Transverse colon (tissue), 4 donors: ENCODE measurements at regions not wholly inside any gene's neighbourhood (a gene's known extent, or its start where the extent isn't known, plus 50 kb on each side); places are given as distances from the start of the nearest gene placed in this dataset.

Source experiments
- EP300 ChIP-seq: sonication (generic); formaldehyde crosslinking; IDR thresholded peaks from one replicate; pipeline ENCODE4 v1.6.1; 2017; ENCODE audit warnings: antibody characterized with exemption, low read depth
- POLR2A ChIP-seq: fragments of 450-650 bp; IDR thresholded peaks from one replicate; pipeline ENCODE4 v1.6.1; 2016; ENCODE audit warnings: antibody characterized with exemption, mild to moderate bottlenecking, moderate library complexity
- POLR2AphosphoS5 ChIP-seq, 3 donors: sonication (generic); formaldehyde crosslinking; IDR thresholded peaks; one replicate each; pipeline ENCODE4 v1.6.1; 2016; ENCODE audit warnings: antibody characterized with exemption in 3 of 3
- TF ChIP-seq, protein P1 (sequence below), 5 experiments: fragments of 200-600 bp in 3 of 5; fragments of 450-650 bp in 2 of 5; sonication (generic) in 3 of 5; IDR thresholded peaks; 1 replicate in 2 of 5; 2 replicates in 3 of 5; pipeline ENCODE4 v1.5.1; 2016 to 2017; ENCODE audit warnings: antibody characterized with exemption in 5 of 5, inconsistent platforms in 3 of 5, mild to moderate bottlenecking in 2 of 5, moderate library complexity in 1 of 5

DNA sequence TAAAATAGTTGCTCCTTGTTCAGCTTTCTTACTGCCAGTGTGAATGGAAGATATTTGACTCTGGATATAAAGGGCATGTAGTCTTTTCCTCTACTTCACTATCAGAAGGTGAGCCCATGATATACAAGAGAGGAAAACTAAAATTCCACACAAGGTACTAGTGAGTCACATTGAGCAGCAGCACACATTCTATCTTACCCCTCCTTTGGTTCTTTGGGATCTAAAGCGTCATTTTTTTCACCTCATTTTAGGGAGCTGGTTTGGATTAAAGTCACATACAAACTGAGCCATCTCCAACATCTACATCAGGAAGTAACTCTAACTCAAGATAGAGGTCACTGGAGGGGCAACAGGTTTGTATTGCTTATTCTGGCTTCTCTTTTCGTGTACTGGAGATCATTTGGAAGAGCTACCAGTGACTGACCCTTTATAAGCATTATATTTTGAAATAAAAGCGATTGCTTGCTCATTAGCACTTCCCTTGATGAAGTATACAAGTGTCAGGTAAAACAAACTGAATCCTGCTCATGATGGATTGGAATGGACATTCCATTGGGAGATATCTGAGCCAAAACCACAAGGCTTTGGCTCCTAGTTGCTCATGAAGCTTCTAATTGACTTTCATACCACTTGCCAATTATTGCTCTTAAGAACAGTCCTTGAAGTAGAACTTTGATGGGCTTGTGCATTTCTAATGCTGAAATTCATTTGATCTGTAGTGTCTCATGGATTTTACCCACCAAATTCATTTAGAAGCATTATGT lies 124.1 kb downstream of the SPCS3 start:
- TF ChIP-seq, protein P1, sequence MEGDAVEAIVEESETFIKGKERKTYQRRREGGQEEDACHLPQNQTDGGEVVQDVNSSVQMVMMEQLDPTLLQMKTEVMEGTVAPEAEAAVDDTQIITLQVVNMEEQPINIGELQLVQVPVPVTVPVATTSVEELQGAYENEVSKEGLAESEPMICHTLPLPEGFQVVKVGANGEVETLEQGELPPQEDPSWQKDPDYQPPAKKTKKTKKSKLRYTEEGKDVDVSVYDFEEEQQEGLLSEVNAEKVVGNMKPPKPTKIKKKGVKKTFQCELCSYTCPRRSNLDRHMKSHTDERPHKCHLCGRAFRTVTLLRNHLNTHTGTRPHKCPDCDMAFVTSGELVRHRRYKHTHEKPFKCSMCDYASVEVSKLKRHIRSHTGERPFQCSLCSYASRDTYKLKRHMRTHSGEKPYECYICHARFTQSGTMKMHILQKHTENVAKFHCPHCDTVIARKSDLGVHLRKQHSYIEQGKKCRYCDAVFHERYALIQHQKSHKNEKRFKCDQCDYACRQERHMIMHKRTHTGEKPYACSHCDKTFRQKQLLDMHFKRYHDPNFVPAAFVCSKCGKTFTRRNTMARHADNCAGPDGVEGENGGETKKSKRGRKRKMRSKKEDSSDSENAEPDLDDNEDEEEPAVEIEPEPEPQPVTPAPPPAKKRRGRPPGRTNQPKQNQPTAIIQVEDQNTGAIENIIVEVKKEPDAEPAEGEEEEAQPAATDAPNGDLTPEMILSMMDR (IDR thresholded peaks at IDR 0.05), result no peak
- no peak for TF ChIP-seq POLR2A
- no peak for TF ChIP-seq EP300
- no peak for TF ChIP-seq POLR2AphosphoS5 (IDR thresholded peaks at IDR 0.05)
